ENCODE measurements at regions not wholly inside any gene's neighbourhood (a gene's known extent, or its start where the extent isn't known, plus 50 kb on each side); places are given as distances from the start of the nearest gene placed in this dataset.

- no peak overlapping the region for H3K4me3 ChIP-seq (ENCODE audit: low read depth, low read length)
- TF ChIP-seq CTCF (IDR thresholded peaks at IDR 0.05; ENCODE audit: borderline replicate concordance, insufficient read depth, low read depth, low read length), result no peak
These were observed 294.9 kb downstream of the ETNK1 start for GRCh38 chr12:22919883-22920282.

- no peak for TF ChIP-seq CTCF (IDR thresholded peaks at IDR 0.05; ENCODE audit: borderline replicate concordance, insufficient read depth, low read depth, low read length)
- no peak overlapping the region for H3K4me3 ChIP-seq (ENCODE audit: low read depth, low read length)
These were observed 298.8 kb downstream of the ETNK1 start for GRCh38 chr12:22923768-22924167.

GRCh38 chr12:22924391-22924790, 299.4 kb downstream of the ETNK1 start:
- no peak overlapping the region for H3K4me3 ChIP-seq (ENCODE audit: low read depth, low read length)
- TF ChIP-seq CTCF (IDR thresholded peaks at IDR 0.05; ENCODE audit: borderline replicate concordance, insufficient read depth, low read depth, low read length), result no peak

- TF ChIP-seq CTCF (IDR thresholded peaks at IDR 0.05; ENCODE audit: borderline replicate concordance, insufficient read depth, low read depth, low read length), result no peak
- no peak overlapping the region for H3K4me3 ChIP-seq (ENCODE audit: low read depth, low read length)
These were observed 300.7 kb downstream of the ETNK1 start for GRCh38 chr12:22925623-22926022.

- H3K4me3 ChIP-seq (ENCODE audit: low read depth, low read length), result no peak overlapping the region
- TF ChIP-seq CTCF (IDR thresholded peaks at IDR 0.05; ENCODE audit: borderline replicate concordance, insufficient read depth, low read depth, low read length), result no peak
These were observed 307.5 kb downstream of the ETNK1 start for GRCh38 chr12:22932431-22932830.

- no peak overlapping the region for H3K4me3 ChIP-seq (ENCODE audit: low read depth, low read length)
- no peak for TF ChIP-seq CTCF (IDR thresholded peaks at IDR 0.05; ENCODE audit: borderline replicate concordance, insufficient read depth, low read depth, low read length)
These were observed 310.1 kb downstream of the ETNK1 start for GRCh38 chr12:22935090-22935489.

- no peak overlapping the region for H3K4me3 ChIP-seq (ENCODE audit: low read depth, low read length)
- TF ChIP-seq CTCF (IDR thresholded peaks at IDR 0.05; ENCODE audit: borderline replicate concordance, insufficient read depth, low read depth, low read length), result no peak
These were observed 310.5 kb downstream of the ETNK1 start for GRCh38 chr12:22935501-22935900.
